Liver (tissue), 3 donors: ENCODE measurements at regions not wholly inside any gene's neighbourhood (a gene's known extent, or its start where the extent isn't known, plus 50 kb on each side); places are given as distances from the start of the nearest gene placed in this dataset.

Experiments
- ATF3 ChIP-seq: IDR thresholded peaks from 2 replicates; pipeline ENCODE4 v1.6.1; 2016; ENCODE audit warnings: antibody characterized with exemption
- EGR1 ChIP-seq, 2 donors: IDR thresholded peaks; 2 replicates each; pipeline ENCODE4 v1.6.1; 2016 to 2018; ENCODE audit warnings: antibody characterized with exemption in 2 of 2, low read depth in 2 of 2
- FOXA2 ChIP-seq: IDR thresholded peaks from 2 replicates; pipeline ENCODE4 v1.6.1; 2016; ENCODE audit warnings: antibody characterized with exemption
- GABPA ChIP-seq, 2 donors: IDR thresholded peaks in 1 of 2; conservative IDR thresholded peaks in 1 of 2; 2 replicates each; pipeline ENCODE4 v1.6.1; 2016; ENCODE audit warnings: antibody characterized with exemption in 2 of 2, mild to moderate bottlenecking in 1 of 2, moderate library complexity in 1 of 2
- JUND ChIP-seq, 2 donors: IDR thresholded peaks; 2 replicates each; pipeline ENCODE4 v1.6.1; 2016; ENCODE audit warnings: antibody characterized with exemption in 2 of 2
- NR2F2 ChIP-seq: IDR thresholded peaks from 2 replicates; pipeline ENCODE4 v1.6.1; 2016; ENCODE audit warnings: antibody characterized with exemption
- RAD21 ChIP-seq, 2 donors: IDR thresholded peaks; 2 replicates each; pipeline ENCODE4 v1.6.1; 2016; ENCODE audit warnings: antibody characterized with exemption in 2 of 2, mild to moderate bottlenecking in 2 of 2
- REST ChIP-seq: IDR thresholded peaks from 2 replicates; pipeline ENCODE4 v1.6.1; 2016; ENCODE audit warnings: antibody characterized with exemption, mild to moderate bottlenecking
- SP1 ChIP-seq: IDR thresholded peaks from 2 replicates; pipeline ENCODE4 v1.6.1; 2018; ENCODE audit warnings: antibody characterized with exemption, mild to moderate bottlenecking
- TAF1 ChIP-seq: conservative IDR thresholded peaks from 2 replicates; pipeline ENCODE4 v1.6.1; 2016; ENCODE audit warnings: antibody characterized with exemption, mild to moderate bottlenecking
- YY1 ChIP-seq: IDR thresholded peaks from 2 replicates; pipeline ENCODE4 v1.6.1; 2016; ENCODE audit warnings: antibody characterized with exemption, mild to moderate bottlenecking
- TF ChIP-seq, protein P1 (sequence below): fragments of 150-350 bp; IDR thresholded peaks from 2 replicates; pipeline ENCODE4 v1.5.1; 2017; ENCODE audit warnings: improper control_type of control experiment, low read depth, low read length; ENCODE audit not compliant: missing input control
- TF ChIP-seq, protein P2 (sequence below): IDR thresholded peaks from 2 replicates; pipeline ENCODE4 v1.6.1; 2016; ENCODE audit warnings: antibody characterized with exemption
- donor health status: healthy.
- donor health status: healthy.

DNA sequence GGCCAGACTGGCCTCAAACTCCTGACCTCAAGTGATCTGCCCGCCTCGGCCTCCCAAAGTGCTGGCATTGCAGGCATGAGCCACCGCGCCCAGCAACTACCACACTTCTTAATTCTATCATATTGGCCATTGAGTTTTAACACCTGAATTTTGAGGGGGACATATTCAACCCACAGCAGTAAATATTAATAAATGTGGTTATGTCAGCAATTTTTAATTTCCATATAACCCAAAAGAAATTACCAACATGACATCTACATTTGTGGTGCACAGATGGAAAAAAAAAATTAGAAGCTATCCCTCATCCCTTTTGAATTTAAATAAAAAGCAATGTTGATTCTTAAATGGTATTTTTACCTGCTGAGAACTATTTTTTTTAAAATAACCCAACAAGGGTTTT, 88.7 kb downstream of the SLITRK6 start:
- TF ChIP-seq, protein P1, sequence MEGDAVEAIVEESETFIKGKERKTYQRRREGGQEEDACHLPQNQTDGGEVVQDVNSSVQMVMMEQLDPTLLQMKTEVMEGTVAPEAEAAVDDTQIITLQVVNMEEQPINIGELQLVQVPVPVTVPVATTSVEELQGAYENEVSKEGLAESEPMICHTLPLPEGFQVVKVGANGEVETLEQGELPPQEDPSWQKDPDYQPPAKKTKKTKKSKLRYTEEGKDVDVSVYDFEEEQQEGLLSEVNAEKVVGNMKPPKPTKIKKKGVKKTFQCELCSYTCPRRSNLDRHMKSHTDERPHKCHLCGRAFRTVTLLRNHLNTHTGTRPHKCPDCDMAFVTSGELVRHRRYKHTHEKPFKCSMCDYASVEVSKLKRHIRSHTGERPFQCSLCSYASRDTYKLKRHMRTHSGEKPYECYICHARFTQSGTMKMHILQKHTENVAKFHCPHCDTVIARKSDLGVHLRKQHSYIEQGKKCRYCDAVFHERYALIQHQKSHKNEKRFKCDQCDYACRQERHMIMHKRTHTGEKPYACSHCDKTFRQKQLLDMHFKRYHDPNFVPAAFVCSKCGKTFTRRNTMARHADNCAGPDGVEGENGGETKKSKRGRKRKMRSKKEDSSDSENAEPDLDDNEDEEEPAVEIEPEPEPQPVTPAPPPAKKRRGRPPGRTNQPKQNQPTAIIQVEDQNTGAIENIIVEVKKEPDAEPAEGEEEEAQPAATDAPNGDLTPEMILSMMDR, result no peak
- TF ChIP-seq JUND (IDR thresholded peaks at IDR 0.05) (no peak), RAD21 (IDR thresholded peaks at IDR 0.05) (no peak), GABPA (IDR thresholded peaks at IDR 0.05 in 1 of 2, conservative IDR thresholded peaks at IDR 0.05 in 1 of 2) (no peak), REST (no peak), SP1 (no peak), TAF1 (no peak), YY1 (no peak), ATF3 (no peak), FOXA2 (no peak), EGR1 (IDR thresholded peaks at IDR 0.05; ENCODE audit: low read depth in 2 of 2) (no peak), NR2F2 (no peak)
- TF ChIP-seq, protein P2, sequence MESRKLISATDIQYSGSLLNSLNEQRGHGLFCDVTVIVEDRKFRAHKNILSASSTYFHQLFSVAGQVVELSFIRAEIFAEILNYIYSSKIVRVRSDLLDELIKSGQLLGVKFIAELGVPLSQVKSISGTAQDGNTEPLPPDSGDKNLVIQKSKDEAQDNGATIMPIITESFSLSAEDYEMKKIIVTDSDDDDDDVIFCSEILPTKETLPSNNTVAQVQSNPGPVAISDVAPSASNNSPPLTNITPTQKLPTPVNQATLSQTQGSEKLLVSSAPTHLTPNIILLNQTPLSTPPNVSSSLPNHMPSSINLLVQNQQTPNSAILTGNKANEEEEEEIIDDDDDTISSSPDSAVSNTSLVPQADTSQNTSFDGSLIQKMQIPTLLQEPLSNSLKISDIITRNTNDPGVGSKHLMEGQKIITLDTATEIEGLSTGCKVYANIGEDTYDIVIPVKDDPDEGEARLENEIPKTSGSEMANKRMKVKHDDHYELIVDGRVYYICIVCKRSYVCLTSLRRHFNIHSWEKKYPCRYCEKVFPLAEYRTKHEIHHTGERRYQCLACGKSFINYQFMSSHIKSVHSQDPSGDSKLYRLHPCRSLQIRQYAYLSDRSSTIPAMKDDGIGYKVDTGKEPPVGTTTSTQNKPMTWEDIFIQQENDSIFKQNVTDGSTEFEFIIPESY, result no peak
